GF-D8 (cell line): ENCODE measurements at regions not wholly inside any gene's neighbourhood (a gene's known extent, or its start where the extent isn't known, plus 50 kb on each side); places are given as distances from the start of the nearest gene placed in this dataset.
"Not testable (repeated sequence)": the region's sequence is repeated elsewhere in the genome, so short reads cannot be mapped to it uniquely, and the experiment has no call there.

Experiments used
- DNase-seq: peaks from one replicate; lab custom pipeline; 2025; lab: John Stamatoyannopoulos, UW

DNA sequence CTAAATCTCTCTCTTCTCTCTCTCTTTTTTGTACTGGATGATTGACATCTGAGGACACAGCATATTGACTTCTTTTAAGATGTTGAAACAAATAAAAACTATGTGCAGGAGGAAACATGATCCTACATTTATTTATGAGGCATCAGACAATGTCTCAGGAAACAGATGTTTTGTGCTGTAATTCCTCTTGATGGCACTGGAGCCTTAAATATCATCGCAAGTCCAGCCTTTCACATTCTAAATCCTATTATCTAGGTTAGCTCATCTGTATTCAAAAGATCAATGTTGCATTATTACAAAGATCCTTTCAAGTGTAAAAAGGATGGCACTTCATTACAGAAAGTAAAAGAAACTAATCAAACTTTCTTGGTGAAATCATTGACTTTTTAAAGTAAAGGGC is 63.9 kb downstream of the MAT2B start:
- no peak for DNase-seq

DNA sequence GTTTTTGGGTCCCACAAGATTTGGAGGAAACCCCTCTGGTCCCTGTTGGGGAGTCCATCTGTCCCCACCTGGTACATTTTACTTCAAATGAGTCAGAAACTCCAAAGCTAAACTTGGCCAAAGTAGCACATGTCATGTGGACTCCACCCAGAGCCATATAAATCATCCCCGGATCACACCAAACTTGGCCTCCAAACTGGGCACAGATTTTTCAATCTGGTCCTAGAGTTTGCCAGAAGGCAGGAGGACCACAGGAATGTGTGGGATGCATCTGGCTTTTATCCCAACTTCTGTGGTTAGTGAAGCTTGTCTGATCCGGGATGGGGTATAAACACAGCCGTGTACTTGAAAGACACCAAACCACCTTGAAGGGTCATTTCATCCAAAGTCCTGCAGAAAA is 66.3 kb downstream of the MAT2B start:
- DNase-seq = no peak

DNA sequence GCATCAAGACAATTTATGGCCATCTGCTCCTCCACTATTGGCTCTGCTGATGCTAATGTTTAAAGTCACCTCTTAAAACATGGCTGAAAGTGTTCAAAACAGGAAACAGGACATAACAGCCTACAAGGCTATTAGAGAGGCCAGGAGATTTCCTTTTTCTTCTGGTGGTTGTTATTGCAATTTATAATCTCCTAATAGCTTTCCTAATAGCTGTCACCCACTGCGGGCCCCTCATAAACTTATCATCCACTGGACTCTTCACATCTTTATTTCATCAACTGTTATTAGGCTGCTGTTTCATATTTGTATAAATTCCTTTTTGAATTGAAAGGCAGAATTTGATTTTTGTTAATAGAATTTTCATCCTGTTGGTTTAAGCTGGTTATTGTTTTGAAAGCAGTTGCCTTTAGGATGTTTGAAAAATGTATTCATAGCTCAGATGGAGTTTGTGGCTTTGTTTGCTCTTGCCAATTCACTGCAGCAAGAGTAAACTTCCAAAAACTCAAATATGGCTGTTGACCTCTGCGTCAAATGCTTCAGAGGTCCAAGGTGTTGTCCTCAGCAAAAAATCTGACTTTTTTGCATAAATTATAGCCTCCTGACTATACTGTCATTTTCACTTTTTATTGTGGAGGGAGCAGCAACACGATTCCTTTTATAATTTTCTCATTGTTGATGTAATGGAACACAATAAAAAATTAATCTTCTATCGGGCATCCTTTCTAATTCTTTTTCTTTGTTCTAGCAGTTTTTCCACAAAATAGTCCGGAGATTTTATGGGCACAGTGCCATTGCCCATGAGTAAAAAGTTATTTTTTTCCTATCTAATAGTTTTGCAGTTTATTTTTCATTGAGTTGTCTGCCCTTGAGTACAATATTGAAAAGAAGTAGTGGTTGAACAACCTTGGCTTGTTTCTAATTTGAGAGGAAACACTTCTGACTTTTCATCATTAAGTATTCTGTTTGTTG is 69.3 kb downstream of the MAT2B start:
- DNase-seq = no peak

DNA sequence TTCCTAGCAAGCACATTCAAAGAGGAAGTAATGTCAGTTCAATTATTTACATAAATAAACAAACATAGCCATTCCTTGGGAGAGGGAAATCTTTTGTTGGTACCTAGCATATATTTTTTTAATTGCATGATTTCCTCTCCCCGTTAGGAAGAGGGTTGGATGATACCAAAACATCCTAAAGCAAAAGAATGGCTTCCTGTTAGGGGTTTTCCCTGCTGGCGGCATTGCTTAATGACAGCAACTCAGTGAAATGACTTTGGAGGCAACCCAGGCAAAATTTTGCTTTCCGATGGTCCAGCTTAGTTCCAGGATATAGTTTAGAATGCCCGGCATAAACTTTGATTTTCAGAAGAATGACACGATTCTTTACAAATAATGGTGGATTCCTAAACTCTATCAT is 73.2 kb downstream of the MAT2B start:
- no peak for DNase-seq

DNA sequence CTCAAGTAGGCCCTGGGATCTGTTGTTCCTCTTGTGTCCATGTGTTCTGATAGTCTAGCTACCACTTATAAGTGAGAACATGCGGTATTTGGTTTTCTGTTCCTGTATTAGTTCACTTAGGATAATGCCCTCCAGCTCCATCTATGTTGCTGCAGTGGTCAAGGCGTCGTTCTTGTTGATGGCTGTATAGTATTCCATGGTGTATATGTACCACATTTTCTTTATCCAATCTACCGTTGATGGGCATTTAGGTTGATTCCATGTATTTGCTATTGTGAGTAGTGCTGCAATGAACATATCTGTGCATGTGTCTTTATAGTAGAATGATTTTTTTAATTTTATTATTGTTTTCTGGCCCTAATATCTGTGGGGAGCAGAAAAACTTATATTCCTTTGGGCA is 74.3 kb downstream of the MAT2B start:
- no peak for DNase-seq

DNA sequence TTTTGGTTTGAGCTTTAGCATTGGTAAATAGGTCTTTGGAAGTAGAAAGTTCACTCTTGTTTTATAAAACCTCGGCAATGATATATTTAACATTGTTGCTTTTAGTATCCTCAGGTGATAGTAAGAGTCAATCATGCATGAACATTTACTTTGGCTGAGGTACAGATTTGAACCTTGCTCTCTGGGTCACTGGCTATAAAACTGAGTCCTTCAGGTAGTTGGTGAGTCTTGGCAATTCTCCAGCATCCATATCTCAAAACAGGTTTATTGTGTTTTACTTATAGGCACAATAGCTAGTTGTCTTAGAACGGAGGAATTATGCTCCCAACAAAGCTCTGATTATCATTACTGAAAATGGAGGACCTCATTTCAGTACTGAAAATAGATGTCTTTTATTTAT is 75.1 kb downstream of the MAT2B start:
- DNase-seq = no peak

DNA sequence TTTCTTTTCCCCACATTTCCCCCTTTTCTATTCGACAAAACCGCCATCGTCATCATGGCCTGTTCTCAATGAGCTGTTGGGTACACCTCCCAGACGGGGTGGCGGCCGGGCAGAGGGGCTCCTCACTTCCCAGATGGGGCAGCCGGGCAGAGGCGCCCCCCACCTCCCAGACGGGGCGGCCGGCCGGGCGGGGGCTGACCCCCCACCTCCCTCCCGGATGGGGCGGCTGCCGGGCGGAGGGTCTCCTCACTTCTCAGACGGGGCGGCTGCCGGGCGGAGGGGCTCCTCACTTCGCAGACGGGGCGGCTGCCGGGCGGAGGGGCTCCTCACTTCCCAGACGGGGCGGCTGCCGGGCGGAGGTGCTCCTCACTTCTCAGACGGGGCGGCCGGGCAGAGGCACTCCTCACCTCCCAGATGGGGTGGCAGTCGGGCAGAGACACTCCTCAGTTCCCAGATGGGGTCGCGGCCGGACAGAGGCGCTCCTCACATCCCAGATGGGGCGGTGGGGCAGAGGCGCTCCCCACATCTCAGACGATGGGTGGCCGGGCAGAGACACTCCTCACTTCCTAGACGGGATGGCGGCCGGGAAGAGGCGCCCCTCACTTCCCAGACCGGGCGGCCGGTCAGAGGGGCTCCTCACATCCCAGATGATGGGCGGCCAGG is 78.2 kb downstream of the MAT2B start:
- not testable (repeated sequence) for DNase-seq

DNA sequence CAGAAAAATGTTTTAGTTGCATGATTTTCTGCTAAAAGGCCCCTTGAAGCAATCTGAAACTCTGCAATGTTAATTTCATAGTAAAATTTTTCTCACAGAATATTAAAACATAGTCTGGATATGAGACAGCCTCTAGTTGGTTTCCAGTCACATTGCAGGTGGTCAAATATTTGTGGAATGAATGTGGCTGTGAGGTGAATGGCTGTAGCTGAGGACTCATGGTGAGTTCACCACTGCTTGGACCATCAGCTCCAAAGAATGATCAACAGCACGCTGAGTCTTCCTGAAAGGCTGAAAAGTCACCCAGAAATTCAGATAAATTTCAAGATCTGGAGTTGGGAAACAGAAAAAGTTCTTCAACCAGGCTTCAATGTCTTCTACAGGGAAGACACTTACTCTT is 79.8 kb downstream of the MAT2B start:
- DNase-seq = no peak

DNA sequence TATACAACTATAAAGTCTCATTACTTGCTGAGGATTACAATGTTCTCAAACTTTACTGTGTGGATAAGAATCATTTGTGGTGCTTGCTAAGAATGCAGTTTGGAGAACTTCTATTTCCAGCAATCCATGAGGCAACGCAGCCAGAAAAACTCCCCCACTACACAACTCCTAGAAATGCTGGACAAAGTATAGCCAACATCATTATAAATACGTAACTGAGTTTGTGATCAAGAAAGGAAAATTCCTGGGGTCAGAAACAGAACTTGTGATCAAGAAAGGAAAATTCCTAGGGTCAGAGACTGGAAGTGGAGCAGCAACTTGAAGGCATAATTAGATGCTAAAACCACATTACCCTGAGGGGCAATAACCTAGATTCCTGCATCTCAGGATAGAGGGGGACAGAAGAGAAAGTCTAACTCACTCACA is 81.1 kb downstream of the MAT2B start:
- no peak for DNase-seq

DNA sequence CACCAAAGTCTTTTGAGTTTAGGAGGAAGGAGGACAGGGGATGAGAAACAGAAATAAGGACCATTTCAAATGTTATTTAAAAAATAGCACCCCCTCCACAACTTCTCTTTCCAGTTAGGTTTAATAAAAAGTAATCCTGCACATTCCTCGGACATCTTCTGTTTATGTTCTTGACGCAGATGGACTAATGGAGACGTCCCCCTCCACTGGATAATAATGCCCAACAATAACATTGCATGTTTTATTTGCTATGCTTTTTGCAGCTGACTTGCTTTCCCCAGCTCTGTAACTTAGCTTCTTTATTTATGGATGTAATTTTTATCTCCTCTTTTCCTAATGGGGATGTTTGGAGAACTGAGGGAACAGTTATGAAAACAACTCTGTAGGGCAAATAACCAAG is 89.5 kb downstream of the MAT2B start:
- DNase-seq = no peak

DNA sequence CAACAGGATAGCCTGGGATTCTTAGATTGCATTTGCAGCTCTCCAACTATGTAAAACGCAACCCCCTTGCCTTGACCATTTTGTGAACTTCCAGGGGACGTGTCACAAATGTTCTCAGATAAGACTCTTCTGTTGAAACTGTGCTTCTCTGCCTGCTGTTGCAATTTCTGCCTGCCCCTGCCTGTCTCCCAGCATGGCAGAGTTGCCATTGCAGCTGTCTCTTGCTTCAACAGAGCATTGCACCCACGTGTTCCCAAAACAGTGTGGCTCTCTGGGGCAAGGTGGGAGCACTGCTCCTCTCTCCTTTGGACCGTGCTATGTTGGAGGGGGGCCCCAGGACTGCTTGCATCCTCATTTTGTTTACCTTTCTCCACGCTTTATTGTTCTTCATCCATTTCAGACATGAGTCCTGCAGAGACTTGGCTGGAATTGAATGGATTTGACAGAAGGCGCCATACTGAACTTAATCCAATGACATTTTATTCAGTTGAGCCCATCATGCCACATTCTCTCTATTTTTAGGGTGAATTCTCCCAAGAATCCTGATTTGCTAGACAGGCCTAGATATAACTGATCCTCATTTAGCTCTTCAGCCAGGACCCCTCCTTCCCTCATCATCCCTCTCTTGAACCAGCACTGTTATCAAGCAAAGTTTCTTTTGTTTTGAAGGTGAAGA is 90.7 kb downstream of the MAT2B start:
- no peak for DNase-seq

DNA sequence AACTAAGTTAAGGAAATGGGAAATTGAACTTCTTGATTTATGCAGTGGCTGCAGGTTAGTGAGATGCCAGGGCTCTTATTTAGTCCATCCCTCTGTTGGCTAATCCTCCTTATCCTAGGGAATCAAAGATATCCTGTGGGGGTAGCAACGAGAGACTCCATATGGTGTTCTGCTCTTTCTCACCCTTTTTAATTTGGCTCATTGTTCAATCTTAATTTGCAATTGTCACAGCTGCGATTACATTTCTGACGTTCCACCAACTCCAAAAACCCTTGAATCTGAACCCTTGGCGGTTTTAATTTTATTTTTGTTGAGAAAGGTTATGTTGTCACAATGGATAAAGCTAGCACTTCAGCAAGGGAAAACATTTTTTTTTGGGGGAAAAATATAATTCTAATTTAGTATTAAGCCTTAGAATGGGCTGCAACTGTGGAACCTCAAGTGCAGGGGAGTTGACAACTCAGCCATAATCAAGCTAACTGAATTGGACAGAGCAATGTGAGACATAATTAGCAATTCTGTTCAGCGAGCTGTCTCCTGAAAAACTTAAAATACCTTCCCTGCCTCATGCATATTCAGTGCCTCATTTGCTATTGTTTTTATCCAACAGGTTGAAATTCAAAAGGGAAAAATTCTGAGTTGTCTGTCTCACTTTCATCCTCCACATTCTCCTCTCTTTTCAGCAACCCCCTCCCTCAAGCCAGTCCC is 91.3 kb downstream of the MAT2B start:
- DNase-seq = no peak

DNA sequence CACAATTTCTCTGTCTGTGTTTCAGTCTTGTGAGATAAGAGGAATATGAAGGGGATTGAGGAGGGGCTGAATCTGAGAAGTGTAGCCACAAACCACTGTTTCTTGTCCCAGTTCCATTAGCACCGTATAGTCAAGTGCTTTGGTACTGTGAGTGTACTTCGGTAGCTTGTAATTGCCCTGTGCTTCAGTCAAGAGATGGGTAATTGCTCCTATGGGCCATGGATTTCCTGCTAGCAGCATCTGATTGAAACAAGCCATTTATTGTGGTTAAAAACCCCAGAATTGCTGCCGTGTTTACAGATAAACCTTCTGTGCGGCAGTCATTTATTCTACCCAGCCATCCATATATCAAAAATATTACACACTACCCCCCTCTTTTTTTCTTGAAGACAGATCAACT is 98.6 kb downstream of the MAT2B start:
- no peak for DNase-seq

DNA sequence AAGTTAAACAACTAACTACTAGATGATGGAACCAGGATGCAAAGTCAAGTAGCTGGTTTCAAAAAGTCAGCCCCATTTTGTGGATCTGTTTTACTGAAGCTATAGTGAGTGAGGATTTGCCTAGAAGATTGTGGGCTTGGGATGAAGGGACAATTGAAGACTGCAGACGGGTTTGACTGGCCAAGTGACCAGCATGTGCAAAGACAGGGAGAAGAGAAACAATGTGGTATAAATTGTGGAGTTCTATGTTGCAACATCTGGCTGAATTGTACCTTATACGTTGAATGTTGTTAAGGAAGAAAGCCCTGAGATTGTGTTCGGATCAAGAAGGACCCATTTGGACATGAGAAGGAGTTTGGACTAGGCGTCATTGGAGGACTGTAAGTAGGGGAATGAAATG is 101.8 kb downstream of the MAT2B start:
- no peak for DNase-seq

DNA sequence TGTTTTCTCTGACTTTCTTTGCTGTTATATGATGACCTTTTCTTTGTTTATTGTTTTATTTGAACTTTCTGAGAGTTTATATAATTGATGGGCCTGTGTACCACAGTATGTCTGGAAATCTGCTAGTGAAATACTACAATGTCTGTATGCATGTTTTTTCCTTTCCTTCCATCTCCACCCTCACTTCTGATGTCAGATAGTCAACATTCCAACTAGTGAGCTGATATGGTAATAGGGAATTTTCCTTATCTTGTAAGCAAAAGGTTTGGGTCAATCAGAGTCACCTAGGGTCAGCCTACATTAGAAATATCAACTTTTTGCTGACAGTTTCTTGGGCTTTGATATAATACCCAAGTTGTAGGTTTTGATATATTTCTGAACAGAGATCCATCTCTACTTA is 103.2 kb downstream of the MAT2B start:
- no peak for DNase-seq

DNA sequence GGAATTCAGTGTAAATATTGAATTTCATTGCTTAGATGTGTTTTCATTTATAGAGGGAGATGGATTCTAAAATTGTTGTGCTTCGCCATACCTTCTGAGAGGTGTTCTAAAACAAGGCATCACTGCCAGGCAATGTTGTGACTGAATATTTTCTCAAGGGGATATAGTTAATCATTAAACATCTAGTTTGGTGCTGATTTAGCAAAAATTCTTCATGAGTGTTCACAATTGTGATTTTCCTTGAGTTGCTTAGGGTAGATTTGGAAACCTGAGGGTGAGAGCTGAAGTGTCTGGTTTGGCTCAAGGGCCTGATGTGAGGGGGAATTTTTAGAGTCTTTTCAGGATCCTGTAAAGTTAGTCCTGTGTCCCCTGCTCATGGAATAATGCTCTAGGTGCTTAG is 104.5 kb downstream of the MAT2B start:
- no peak for DNase-seq

DNA sequence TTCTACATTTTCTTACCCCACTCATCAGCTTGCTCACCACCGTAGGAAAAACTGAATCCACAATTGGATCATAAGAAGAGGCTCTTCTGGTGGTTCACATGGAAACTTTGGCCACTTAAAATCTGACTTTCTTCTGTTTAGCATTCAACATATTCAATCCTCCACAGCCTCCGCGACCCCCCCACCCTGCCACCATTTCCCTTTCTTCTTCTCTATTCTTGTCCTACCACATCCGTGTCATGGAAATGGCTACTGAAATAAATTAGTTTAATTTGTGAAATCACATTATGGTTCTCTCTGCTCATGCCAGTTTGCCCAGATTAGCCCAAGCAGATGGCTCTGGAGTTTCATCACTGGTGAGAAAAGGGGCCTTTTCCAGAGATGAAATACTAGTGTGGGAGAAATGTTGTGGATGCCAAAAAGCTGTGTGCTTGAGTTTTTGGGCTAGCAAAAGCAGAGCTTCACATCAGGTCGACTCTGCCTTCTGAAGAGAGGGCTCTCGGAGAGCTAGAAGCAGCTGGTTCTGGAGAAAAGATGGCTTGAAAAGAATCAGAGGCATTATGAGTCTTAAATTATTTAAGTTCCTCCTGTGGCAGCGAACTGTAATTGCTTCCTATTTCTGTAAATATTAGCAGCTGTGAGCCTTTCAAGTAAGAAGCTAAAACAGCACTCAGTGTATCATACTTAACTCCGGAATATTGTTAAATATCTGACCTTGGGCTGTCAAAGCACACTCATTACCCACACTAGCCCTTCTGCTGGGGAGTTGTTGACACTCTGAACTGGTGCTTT is 107.1 kb downstream of the MAT2B start:
- no peak for DNase-seq

DNA sequence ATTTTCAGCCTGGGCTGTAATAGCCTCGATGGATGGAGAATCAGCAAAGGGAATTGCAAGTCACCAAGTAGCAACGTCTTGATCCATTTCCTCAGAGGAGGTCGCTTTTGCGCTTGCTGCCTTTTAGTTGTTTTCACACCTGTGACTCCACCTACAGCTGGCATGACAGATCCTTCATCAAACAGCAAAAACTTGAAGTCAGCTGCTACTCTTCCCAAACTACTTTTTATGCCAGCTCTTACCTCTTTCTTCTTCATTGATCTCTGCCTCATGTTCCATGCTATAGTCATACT is 107.7 kb downstream of the MAT2B start:
- DNase-seq = no peak

DNA sequence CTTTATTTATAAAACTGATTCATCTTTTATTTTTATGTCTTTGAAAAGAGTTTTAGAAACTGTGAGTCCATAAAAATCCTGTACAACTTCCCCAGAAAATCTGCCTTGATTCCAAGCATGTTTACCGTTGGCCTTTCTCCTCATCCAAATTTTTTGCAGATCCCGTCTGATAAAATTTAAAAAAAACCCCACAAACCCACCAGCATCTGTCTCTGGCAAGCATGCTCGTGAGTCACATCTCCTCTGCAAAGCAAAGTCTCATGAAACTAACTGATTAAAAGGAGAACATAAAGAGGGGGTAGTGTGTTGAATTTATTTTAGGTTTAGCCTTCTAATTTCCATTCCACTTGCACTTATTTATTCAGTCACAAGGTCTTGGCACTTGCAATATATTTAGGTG is 109.4 kb downstream of the MAT2B start:
- no peak for DNase-seq

DNA sequence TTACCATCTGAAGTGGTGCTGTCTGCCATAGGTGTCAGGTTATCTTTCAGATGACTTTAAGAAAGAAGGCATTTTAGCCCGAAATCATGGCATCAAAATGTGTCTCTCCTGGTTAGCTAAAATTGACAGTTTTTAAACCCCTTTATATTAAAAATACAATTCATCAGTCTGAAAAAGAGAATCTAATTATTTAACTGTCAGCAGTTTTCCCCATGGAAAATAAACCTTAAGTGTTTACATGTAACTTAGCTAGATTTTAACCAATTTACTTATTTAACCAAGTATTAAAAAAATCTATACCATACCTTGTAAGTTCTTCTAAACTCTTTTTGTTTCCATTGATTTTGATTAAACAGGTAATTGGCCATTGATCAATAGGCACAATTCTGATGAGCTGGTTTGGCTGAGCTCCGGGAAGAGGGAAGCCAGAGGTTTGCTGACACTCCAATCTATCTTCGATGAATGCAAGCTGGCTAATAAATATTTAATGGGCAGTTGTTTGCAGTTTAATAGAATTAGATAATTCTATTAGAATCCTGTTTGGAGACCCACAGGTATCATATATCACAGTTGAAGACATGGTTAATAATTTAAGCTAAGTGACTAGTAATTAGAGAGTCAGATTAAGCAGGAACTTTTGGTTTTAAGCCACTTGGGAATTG is 114.0 kb downstream of the MAT2B start:
- DNase-seq = no peak

DNA sequence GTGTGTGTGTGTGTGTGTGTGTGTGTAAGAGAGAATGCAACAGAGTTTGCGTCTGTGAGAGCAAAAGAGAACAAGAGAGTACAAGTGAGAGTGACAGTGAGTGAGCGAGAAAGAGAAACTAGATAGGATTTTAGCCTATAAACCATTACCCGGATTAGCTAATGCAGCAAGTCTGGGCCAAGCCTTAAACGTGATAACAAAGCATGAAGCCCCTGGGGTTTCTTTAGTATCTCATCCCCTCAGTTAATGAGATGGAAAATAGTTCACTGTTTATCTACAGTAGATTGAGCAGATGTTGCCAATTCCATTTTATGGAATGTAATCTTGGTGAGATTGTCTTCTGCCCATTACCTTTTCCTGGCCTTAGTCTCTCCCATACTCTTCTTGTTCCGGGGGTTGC is 114.5 kb downstream of the MAT2B start:
- DNase-seq = no peak
